NCI-H2081 (cell line): ENCODE measurements at regions not wholly inside any gene's neighbourhood (a gene's known extent, or its start where the extent isn't known, plus 50 kb on each side); places are given as distances from the start of the nearest gene placed in this dataset.
A peak's percentile ranks its signal among the peaks of the same experiment; 100 is the strongest.
"Not testable (repeated sequence)": the region's sequence is repeated elsewhere in the genome, so short reads cannot be mapped to it uniquely, and the experiment has no call there.

Source experiments
- DNase-seq, 2 experiments: peaks; one replicate each; lab custom pipeline; 2025; lab: John Stamatoyannopoulos, UW

DNA sequence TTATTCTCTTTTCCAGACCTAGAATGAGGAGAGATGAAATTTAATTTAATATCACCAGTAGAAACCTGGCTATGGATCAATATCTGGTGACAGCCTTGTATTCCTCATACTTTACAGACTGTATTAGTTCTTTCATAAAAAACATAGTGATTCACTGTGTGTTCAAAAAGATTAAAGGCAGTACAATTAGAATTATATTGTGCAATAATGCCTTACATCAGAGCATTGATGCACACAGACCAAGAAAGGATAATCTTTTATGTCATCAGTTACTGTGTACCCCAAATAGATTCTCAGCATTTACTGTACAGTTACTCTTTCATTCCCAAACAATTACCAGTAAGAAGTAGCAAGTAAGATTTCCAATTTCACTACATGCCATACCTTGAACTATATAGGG is 260.5 kb upstream of the ANXA10 start:
- DNase-seq: no peak

DNA sequence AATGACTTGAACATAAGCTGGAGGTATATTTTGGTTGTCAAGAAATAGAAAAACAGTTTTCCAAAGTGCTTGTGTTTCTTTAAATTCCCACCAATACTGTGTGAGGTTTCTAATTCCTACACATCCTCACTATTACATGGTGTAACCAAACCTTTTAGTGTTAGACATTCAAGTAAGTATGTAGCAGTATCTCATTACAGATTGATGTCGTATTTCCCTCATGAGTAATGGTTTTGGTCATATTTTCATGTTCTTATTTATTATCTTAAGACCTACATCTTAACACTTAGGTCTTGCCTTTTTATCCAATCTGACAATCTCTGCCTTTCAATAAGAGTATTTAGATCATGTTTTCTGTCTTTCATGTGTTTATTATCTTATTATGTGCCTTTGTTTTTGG is 253.7 kb upstream of the ANXA10 start:
- DNase-seq: no peak

DNA sequence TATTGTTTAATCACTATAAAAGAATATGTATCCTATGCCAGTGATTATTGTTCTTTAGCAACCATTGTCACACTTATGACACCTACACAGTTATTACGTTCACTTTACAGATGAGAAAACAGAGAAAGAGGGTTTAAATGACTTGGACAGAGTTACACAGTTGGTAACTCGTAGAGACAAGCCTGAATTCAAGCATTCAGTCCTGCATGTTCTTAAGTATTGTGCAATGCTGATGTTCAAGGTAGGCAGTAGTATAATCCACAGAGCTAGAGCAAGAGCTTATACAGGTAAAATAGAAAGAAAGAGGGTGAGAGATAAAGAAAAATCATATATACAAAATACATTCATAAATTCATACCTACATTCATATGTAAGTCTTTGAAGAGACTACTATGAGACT is 249.8 kb upstream of the ANXA10 start:
- no peak for DNase-seq

DNA sequence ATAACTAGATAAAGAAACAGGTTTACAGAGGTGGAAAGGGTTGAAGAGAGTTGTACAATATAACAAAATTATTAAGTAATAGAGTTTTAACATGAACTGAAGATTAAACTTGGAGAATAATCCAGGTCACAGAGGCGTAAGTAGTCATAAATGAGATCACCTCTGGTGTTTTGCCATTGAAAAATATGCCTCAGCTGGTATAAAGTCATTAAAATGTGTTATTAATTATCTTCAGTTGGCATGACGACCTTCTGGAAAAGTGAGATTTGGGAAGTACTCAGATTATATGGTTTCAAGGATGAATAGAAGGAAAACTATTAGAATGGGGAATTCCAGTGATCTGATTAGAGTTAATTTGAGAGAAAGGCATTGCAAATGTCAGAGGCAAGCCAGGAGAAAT is 237.5 kb upstream of the ANXA10 start:
- no peak for DNase-seq

DNA sequence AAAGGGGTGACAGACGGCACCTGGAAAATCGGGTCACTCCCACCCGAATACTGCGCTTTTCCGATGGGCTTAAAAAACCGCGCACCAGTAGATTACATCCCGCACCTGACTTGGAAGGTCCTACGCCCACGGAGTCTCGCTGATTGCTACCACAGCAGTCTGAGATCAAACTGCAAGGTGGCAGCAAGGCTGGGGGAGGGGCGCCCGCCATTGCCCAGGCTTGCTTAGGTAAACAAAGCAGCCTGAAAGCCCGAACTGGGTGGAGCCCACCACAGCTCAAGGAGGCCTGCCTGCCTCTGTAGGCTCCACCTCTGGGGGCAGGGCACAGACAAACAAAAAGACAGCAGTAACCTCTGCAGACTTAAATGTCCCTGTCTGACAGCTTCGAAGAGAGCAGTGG is 234.2 kb upstream of the ANXA10 start:
- DNase-seq: not testable (repeated sequence)

DNA sequence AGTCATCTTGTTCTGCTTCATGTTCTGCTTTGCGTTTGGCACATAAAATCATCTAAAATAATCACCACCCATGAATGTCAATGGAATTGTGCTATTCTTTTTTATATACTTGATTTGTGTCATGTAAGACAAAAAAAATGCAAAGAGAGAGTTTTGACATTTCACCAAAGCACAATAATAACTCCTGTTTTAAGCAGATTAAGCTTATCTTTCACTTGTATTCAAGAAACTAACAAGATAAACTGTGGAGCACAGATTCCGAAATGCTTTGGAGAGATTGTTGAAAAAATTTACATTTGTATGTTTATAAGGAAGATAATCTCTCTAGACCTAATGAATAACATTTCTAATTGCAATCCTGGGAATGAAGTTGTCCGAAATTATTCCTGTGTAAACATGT is 225.1 kb upstream of the ANXA10 start:
- no peak for DNase-seq

DNA sequence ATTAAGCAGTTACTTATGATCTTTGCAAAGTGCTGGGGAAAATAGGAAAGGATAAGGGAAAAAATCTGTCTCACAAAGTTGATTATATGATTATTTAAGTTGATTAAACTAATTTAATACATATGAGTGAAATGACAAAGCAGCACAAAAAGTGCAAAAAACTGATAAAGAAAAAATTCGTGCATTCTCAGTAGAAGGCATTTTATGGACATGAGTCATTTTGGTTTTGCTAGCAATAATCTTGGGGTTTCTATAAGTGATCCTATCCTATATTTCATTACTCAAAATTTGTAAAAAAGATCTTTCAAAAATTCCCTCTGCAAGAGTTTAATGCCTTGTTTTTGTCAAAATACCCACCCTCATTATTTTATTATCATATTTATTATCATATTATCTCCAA is 224.2 kb upstream of the ANXA10 start:
- DNase-seq: no peak

DNA sequence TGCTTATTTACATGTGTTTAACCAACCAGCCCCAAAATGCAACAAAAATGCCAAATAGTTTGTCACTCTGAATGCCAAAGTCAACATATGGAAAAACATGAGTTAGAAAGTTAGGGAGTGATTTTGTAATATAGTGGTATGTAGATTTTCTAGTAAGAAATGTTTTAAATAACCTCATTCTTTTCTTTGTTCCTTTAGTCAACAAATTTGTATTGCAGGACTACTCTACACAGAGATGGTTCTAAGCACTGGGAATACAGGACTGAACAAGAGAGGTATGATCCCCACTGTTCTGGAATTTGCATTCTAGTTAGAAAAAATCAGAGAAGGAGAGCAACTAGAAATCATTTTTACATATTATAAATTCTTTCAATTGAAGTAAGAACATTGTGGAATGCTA is 218.8 kb upstream of the ANXA10 start:
- no peak for DNase-seq

DNA sequence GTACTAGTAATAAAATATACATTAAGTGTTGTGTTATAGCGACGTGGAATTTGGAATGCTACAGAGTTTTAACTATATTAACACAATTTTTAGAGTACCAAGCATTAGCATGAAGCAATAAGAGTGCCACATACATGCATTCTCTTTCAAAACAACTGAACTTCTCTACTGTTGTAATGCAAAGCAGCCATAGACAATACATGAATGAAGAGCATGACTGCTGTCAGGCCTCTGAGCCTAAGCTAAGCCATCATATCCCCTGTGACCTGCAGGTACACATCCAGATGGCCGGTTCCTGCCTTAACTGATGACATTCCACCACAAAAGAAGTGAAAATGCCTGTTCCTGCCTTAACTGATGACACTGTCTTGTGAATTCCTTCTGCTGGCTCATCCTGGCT is 216.2 kb upstream of the ANXA10 start:
- not testable (repeated sequence) for DNase-seq

DNA sequence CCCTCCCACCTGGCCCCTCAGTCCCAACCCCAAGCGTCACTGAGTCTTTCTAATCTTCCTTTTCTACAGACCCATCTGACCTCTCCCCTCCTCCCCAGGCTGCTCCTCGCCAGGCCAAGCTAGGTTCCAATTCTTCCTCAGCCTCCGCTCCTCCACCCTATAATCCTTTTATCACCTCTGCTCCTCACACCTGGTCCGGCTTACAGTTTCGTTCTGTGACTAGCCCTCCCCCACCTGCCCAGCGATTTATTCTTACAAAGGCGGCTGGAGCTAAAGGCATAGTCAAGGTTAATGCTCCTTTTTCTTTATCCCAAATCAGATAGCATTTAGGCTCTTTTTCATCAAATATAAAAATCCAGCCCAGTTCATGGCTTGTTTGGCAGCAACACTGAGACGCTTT is 214.5 kb upstream of the ANXA10 start:
- not testable (repeated sequence) for DNase-seq

DNA sequence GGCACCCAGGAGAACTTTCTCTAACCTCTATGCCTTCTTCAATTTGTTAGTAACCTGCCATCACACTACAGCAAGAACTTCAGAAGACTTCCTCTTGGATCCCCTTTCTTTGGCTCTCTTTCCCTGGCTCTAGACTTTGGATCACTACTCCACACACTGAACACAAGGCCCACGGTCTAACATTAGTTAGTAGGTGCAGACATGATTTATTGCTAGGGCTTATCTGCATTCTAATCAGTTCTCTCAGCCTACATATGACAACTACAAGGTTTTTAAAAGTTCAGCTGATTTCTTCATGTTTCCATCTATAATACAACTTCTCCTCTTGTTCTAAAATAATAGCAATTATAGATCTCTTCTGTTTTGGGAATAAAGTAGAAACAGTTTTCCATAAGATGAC is 209.1 kb upstream of the ANXA10 start:
- DNase-seq: no peak

DNA sequence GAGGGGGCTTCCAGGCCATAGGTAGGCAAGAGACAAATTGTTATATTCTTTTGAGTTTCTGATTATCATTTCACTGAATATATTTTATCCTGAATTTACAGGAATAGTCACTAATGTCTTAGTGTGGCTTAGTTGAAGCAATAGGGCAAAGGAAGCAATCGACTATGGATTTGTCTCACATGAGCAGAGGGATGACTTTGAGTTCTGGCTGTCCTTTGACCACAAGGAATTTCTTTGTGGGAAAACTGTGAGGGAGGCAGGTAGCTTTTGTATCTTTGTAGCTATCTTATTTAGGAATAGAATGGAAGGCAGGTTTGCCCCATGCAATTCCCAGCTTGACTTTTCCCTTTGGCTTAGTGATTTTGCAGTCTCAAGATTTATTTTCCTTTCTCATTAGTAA is 207.3 kb upstream of the ANXA10 start:
- no peak for DNase-seq

DNA sequence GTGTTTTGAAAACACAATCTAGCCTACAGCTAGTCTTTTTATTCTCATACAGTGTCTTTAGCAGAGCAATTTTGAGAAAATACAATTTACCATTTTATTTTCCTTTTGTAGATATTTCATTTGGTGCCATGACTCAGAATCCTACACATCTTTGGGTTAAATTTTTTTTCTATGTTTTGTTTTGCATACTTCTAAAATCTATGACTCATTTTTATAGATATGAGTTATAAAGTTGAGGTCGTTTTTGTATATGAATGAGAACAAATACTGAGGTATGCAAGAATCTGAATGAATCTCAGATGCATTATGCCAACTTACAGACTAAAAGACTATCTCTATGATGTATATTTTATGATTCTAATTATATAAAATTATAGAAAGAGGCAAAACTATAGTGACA is 206.5 kb upstream of the ANXA10 start:
- DNase-seq: no peak

DNA sequence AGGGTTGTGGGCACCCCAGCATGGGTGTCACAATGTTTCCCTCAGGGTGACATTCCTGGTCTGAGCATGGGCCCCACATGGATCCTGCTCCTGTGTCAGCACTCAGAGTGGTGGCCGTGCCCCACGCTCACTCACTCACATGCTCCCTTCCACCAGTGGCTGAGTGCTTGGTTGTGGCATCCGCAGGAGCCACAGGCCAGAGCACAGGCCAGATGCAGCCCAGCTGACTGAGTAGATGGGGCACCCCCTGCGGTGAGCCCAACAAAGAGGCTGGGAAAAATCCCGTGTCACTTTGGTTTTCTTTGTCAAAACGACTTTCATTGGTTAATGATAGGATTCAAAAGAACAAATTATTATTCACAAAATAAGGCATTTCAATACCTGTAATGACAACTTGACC is 204.6 kb upstream of the ANXA10 start:
- DNase-seq: no peak

DNA sequence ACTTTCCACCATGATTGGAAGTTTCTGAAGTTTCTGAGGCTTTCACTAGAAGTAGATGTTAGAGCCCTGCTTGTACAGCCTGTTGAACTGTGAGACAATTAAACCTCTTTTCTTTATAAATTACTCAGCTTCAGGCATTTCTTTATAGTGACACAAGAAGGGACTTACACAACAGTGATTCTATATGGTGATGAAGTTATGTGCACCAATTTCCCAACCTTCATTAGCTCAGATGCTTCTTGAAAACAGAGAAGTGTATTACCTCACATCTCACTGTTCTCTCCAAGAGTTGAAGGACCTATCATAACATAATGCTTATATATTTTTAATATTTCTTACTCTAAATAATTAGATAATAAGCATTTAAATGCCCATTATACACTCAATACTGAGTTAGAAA is 202.1 kb upstream of the ANXA10 start:
- no peak for DNase-seq

DNA sequence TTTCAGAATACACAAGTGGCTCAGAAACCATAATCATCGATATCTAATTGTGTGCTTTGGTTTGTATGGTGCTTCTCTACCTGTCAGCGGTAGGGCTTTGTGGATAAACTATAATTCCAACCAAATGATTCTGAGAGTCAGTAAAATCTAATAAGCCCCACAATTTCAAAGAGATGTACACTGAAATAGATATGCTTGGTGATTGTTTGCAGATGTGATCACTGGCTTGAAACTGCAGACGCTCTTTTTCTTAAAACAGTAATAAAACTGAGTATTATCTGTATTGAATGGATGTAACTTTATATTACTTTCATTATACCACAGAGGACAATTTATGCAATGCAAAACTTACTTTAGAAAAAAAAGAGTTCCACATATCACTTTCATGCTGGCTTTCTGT is 198.8 kb upstream of the ANXA10 start:
- DNase-seq: peak in 1 of 2 experiments; percentile 39

DNA sequence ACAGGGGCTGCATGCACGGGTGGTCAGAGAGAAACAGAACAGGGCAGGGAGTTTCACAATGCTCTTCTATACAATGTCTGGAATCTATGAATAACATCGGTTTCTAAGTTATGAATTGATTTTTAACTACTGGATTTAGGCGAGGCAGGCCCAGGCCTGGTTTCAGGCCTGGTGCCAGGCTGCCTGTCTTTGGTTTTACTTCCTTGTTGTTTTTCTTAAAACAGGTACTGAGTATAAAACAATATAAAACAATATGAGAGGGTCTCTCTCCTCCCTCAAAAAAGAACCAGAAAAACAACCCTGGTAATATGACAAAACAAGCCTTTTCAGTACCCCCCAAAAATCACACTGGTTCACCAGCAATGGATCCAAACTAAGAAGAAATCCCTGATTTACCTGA is 196.1 kb upstream of the ANXA10 start:
- not testable (repeated sequence) for DNase-seq

DNA sequence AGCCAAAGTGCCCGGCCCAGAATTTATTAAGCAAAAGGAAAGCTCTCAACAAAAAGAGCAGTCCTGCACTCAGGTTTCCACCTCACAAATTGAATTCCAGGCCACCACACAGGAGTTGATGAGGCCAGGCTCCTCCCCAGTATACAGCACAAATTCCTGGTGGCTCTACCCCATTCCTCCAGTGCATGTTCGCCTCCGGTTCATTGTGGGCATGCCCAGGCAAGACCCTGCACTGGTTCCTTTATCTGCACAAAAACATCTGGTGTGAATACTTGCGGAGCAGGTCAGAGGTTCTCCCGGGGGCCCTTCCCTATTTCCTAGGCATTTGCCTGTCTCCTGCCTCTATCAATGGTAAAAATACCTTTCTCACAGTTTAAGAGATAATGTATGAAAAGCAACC is 195.2 kb upstream of the ANXA10 start:
- DNase-seq: no peak

DNA sequence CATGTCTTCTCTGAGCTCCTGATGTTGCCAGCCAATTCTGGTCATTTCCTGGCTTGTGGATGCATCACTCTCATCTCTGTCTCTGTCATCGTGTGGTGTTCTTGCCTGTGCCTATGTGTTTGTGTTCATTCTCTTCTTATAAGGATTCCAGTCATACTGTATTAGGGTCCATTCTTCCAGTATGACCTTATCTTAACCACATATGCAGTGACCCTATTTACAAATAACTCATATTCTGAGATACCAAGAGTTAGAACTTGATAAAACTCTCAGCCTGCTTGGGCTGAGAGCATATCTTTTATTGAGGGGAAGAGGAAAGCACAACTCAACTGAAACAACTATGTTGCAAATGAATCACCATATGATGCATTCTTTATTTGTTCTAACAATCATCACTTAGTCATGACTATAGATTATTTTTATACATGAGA is 189.0 kb upstream of the ANXA10 start:
- no peak for DNase-seq

DNA sequence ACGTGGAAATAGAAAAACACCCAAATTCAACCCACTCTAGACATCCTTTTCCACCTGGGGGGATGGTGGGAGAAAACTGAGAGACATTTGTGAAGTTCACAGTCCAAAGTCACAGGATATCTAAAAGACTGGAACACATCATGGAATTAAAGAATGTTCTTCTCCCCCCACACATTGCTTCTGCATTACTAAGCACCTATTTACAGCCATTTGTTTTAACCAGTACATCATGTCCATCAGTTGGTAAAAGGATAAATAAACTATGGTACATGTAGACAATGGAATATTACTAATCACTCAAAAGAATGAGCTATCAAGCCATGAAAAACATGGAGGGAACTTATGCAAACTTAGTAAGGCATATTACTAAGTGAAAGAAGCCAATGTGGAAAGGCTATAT is 185.5 kb upstream of the ANXA10 start:
- no peak for DNase-seq

DNA sequence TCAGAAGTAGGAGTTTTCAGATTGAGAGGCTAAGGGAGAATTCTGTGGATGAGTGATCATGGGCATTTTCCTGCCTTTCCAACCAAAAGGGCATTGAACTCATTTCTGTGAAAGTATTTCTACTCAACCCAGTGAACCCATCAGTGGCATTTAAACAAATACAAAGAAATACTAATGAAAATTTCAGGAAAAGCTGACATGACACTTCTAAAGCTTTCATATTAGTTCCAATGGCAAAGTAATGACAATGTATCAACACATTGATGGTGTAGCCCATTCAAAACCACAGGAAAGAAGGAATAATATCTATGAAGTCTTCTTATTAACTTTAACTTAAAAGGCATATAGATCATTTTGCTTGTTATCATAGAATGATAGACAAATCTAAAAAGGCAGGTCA is 183.5 kb upstream of the ANXA10 start:
- DNase-seq: no peak

DNA sequence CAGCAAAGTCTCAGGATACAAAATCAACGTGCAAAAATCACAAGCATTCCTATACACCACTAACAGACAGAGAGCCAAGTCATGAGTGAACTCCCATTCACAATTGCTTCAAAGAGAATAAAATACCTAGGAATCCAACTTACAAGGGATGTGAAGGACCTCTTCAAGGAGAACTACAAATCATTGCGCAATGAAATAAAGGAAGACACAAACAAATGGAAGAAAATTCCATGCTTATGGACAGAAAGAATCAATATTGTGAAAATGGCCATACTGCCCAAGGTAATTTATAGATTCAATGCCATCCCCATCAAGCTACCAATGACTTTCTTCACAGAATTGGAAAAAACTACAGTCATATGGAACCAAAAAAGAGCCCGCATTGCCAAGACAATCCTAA is 179.8 kb upstream of the ANXA10 start:
- DNase-seq: not testable (repeated sequence)

DNA sequence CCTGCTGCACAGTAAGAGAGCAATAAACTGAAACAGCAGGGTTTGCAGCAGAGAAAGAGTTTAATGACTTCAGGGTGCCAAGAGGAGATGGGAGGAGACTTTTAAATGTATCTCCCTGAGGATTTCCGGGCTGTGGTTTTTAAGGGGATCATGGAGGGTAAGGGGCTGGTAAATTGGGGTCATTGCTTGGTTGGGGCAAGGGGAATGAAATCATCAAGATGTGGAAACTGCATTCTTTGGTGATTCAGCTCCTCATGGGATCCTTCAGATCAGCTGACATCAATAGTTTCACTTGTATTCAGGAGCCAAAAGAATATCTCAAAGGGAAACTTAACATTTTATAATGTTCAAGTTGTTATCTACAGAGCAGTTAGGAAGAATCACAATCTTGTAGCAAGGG is 174.3 kb upstream of the ANXA10 start:
- DNase-seq: no peak

DNA sequence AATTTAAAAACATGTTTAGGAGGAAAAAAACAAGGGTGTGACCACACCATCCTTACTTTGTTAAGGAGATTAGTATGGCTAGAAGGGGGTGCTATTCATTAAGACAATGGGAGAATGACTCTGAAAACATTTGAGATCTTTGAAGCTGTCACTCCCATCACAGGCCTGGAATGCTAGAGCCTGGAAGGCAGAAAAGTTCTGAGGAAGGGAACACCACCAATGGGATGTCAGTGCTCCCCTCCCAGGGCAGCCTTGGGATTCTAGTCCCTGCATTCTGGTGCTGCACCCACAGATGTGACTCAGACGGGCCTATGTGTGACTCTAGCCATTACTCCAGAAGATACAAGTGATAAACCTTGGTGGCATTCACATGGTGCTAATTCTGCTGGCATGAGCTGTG is 162.2 kb upstream of the ANXA10 start:
- DNase-seq: no peak

DNA sequence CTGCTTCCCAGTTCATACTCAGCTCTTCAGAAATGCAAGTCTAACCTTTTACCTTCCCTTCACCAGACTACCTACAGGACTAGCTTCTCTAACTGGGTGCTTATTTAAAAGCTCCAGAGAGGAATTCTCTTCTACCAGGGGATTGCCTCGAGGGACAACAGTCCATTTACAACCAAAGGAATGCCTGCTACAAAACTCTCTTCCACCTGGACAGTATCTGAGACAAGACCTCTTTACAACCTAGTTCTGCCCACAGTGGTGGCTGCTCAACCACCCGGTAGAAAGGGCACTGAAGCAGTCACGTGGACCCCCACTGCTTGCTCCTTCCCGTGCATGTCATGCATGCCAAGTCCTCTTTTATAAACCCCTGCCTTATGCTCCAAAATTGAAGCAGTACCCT is 158.1 kb upstream of the ANXA10 start:
- DNase-seq: no peak
